ENCODE measurements at regions not wholly inside any gene's neighbourhood (a gene's known extent, or its start where the extent isn't known, plus 50 kb on each side); places are given as distances from the start of the nearest gene placed in this dataset.

- no peaks in the 10 kb centered on the region for H3K27me3 ChIP-seq (ENCODE audit: control insufficient read depth in 2 of 2, insufficient read depth in 2 of 2, low read length in 2 of 2)
- WGBS (ENCODE audit: insufficient coverage, low coverage, missing lambda C conversion rate) = 19% methylated on average over 2 of the region's 2 CpGs
- no peak for ATAC-seq
- TF ChIP-seq CCNT2 (IDR thresholded peaks at IDR 0.05; ENCODE audit: borderline replicate concordance, extremely low read depth, insufficient read length, low read depth, low read length) (no peak), BMI1 (IDR thresholded peaks at IDR 0.05; ENCODE audit: low read length) (no peak), HSF4 (CRISPR knock-in tag; IDR thresholded peaks at IDR 0.05; ENCODE audit: borderline replicate concordance) (no peak), CBX2 (IDR thresholded peaks at IDR 0.05; ENCODE audit: insufficient read depth, low read length, poor library complexity, severe bottlenecking) (no peak), PHF21A (IDR thresholded peaks at IDR 0.05; ENCODE audit: borderline replicate concordance, low read depth) (no peak), SIX5 (IDR thresholded peaks at IDR 0.05; ENCODE audit: borderline replicate concordance in 1 of 2, insufficient read depth in 1 of 2, low read depth in 1 of 2, low read length in 2 of 2) (no peak), TEAD4 (IDR thresholded peaks at IDR 0.05; ENCODE audit: low read length) (no peak), TEAD4 (CRISPR knock-in tag; IDR thresholded peaks at IDR 0.05; ENCODE audit: borderline replicate concordance) (no peak), MBD1 (CRISPR knock-in tag; IDR thresholded peaks at IDR 0.05) (no peak), HBP1 (CRISPR knock-in tag; IDR thresholded peaks at IDR 0.05) (no peak), RBBP5 (IDR thresholded peaks at IDR 0.05; ENCODE audit: borderline replicate concordance, insufficient read depth, low read length, poor library complexity, severe bottlenecking) (no peak), ZFP91 (CRISPR knock-in tag; IDR thresholded peaks at IDR 0.05) (no peak), KLF13 (tag; IDR thresholded peaks at IDR 0.05; ENCODE audit: borderline replicate concordance, low read depth) (no peak), XRCC4 (IDR thresholded peaks at IDR 0.05; ENCODE audit: extremely low read depth, insufficient read depth, insufficient read length) (no peak), ETV5 (CRISPR knock-in tag; IDR thresholded peaks at IDR 0.05; ENCODE audit: low read depth) (no peak)
These were observed 247.9 kb upstream of the GJE1 start for GRCh38 chr6:141884850-141885249.

More at GRCh38 chr6:141884850-141885249, 247.9 kb upstream of the GJE1 start:
- Histone ChIP-seq H4K20me1 (replicated peaks; ENCODE audit: control insufficient read depth, insufficient read depth, low read length) (no peaks in the 10 kb centered on the region), H3K4me1 (replicated peaks in 1 of 2; ENCODE audit: control insufficient read depth in 2 of 2, insufficient read depth in 2 of 2, low read length in 2 of 2) (no peaks in the 10 kb centered on the region), H3K4me2 (ENCODE audit: insufficient read depth, low read length) (no peak overlapping the region), H3K9me3 (replicated peaks; ENCODE audit: control insufficient read depth, insufficient read depth, low read depth, low read length) (no peaks in the 10 kb centered on the region), H3K36me3 (ENCODE audit: control insufficient read depth, insufficient read depth, low read length) (no peaks in the 10 kb centered on the region), H3K79me2 (ENCODE audit: control insufficient read depth, insufficient read depth, low read length) (no peaks in the 10 kb centered on the region), H3K27ac (ENCODE audit: extremely low read depth, low read depth, low read length) (no peak overlapping the region), H3K9ac (ENCODE audit: insufficient read depth in 1 of 2, low read depth in 2 of 2, low read length in 2 of 2) (no peak overlapping the region), H2AFZ (ENCODE audit: low read depth, low read length) (no peak overlapping the region), H3K9me1 (ENCODE audit: control insufficient read depth, insufficient read depth, low read length) (no peaks in the 10 kb centered on the region), H3K4me3 (no peak overlapping the region)
- CTCF ChIA-PET (ENCODE audit: low intra/inter-chr PET ratio) = no interaction called here
- no peak for DNase-seq (ENCODE audit: extremely low read depth in 1 of 4, low spot score in 3 of 4)
- intact Hi-C loops (cut with micrococcal nuclease) = no loop called here
- POLR2A ChIA-PET = no interaction called here
- FAIRE-seq = no peak
- no TSS peak for BruUV-seq (replicated peaks)
- in situ Hi-C loops (cut with MboI) = no loop called here

All from K562 (cell line).